ENCODE measurements at regions not wholly inside any gene's neighbourhood (a gene's known extent, or its start where the extent isn't known, plus 50 kb on each side); places are given as distances from the start of the nearest gene placed in this dataset.

DNA sequence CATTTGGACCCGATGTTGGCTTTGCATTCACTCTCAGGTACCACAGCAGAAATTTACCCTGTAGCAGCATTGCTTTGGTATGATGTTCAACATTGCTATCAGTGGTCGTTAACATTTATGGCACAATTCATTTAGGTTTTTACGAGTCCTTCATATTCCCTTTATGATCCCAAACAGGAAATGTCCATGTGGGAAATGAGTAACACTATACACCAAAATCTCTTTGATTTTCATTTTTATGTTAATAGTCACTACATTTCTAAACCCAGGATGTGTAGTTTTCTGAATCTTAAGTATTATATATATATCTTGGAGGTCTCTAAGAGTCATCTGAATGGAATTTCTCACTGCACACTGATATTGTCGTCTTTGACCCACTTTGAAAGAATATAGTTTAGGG, 78.5 kb upstream of the RBMS3 start:
- no peak for DNase-seq

DNA sequence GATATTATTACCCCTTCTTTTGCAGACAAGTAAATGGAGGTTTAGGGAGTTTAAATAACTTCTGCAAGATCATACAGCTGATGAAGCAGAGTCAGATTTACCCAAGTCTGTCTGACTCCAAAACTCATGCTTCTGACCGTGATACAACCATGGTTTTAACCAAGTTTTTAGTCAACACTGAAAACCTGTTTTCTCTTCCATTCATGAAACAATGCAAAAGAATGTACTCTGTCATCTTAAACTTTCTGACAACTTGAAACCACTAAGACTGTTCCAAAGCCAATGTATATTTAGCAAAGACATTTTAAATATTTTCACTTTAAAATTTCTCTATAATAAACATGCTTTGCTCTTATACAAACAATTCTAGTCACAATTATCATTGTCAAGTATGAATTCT, 77.0 kb upstream of the RBMS3 start:
- DNase-seq: no peak

DNA sequence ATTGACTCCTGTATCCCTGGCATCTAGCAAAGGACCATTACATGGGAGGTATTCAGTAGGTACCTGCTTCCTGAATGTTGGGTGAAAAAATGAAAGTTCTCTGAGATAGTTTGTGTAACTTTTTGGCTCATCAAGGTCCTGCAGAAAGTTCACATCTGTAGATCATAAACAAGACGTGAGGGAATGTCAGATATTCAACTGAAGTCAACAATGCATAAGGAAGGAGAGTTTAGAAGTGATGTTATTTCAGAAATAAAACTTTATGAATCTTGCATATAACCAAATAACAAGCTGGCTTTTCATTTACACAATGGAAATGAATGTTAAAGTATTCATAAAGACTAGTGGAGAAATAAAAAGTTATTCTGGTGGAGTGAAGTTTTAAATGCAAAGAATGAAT, 73.4 kb upstream of the RBMS3 start:
- DNase-seq: no peak

DNA sequence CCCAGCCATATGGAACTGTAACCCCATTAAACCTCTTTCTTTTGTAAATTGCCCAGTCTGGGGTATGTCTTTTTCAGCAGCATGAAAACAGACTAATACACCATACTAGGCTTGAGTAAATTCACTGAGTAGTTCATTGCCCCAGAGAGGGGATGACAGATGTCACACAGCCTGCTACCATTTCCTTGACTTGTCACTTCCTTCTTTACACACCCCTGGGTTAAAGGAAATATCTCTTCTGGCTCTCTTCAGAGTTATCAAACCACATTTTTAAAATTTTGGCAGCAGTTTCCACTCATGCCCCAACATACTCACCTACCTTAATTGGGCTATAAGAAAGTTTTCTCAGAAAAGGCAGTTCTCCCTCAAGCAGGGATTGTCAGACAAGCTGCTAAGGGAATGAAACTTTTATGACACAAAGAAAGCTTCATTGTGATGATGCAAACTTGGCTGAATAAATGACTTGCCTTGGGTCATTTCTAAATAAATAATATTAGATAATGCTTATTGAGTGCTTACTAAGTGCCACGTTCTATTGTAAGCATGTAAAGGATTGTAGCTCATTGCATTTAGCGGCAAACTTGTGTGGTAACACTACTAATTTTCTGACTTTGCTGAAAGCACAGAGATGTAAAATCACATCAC, 68.0 kb upstream of the RBMS3 start:
- DNase-seq: no peak

DNA sequence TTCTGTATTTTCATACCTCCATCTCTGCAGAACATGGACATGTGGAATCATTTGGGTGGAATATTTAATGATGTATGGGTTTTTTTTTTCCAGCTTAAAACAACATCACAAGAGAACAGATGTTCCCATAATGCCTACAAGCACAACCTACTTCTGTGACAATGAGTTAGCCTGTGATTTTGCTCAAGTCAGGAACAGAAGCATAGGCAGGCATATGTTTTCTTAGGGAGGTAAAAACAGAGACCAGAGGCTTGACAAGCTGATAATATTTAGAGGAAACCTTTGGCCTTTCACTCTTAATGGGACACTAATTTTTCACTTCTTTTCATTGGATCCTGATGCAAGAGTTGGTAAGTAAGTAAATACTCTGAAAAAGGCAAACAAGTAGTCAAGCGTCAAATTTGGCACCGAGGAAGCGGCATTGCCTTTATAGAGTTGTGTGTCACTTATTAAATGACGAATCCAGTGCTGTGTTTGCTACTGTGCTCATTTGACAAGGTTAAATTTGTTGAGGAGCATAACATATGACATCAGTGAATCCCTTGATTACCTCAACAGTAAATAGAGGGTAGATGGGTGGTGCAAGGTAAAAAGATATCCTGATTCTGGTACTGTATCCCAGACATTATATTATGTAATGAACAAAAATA, 66.7 kb upstream of the RBMS3 start:
- DNase-seq: no peak

DNA sequence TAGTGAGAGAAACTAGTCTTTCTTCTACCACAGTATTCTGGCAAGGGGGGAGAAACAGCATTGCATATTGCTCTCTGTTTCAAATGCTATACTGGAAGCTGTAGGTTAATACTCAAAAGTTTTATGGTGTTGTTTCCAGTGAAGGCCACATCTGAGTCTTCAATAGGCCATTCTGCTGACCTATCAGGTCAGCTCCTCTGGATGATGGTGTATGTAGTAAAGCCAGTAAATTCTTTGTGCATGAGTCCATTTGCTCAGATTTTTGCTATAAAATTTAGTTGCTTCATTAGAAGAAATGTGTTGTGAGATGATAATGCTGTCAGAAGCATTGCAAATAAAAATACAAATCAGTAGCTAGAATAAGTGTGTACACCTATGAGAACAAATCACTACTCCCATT, 64.9 kb upstream of the RBMS3 start:
- no peak for DNase-seq

DNA sequence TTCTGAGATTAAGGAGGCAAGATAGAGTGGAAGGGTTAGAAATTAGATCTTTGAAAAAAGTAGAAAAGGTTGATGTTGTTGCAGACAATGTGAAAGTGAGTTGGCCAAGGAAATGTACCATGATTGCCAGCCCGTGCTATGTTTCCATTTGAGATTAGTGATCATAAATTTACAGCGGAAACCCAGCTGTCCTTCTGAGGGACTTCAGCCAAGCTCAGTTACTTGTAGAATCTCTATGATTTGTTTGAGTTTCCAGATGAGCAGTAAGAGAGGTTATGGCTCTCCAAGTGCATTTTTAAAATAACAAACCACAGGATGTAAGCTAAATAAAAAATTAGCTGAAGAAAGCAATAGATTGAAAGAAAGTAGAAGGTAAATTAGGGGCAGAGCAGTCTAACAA, 54.2 kb upstream of the RBMS3 start:
- no peak for DNase-seq

DNA sequence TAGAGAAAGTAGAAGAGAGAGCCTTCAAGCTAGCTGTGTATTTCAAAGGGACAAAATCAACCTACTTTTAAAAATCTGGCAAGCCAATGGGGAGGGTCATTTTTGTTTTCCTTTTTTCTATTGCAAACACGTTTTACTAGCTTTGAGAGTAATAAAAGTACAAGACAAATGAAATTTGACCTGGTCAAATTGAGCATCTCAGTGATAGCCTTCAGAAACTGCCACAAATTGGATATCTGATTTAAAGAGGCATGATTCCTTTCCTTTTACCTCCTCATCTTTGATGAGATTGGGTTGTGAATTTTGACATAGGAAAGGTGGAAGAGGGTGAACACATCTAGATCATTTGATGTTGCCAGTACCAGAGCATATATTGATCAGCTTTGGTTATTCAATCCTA, 53.6 kb upstream of the RBMS3 start:
- DNase-seq: no peak

Measured in stimulated activated CD4-positive, alpha-beta T cell treated with anti-CD3 and anti-CD28 coated beads, Interleukin-12 subunit alpha, Interleukin-12 subunit beta, amount 100 ng/mL, for 4 hours (primary cell).